ENCODE measurements at regions not wholly inside any gene's neighbourhood (a gene's known extent, or its start where the extent isn't known, plus 50 kb on each side); places are given as distances from the start of the nearest gene placed in this dataset.

DNA sequence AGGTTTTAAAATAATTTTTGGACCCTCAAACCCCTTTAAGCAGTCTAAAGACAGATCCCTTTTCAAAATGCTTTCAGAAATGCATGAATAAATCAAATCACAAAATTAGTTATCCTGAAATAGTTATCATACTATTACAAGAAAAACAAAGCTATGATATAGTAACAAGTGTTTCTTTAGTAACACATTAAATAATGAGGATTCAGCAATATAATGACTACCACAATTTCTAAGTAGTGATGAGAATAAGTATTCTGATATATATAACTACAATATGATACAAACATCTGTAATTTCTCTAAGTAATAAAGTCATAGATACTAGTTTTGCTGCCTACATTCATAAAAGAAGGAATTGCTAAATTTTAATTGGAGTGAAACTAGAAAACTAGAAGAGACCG lies 53.0 kb upstream of the TMEM168 start:
- H3K27ac ChIP-seq (replicated peaks): no peak overlapping the region
- no peak overlapping the region for H3K4me3 ChIP-seq (replicated peaks; ENCODE audit: insufficient read depth, low read length)
- DNase-seq (ENCODE audit: low read depth in 1 of 2, low spot score in 1 of 2): no peak
- TF ChIP-seq CTCF (IDR thresholded peaks at IDR 0.05; ENCODE audit: insufficient read depth, low read length): no peak
- TF ChIP-seq SPI1 (IDR thresholded peaks at IDR 0.05; ENCODE audit: borderline replicate concordance, low read depth): no peak
- no peak for TF ChIP-seq POLR2AphosphoS5 (IDR thresholded peaks at IDR 0.05; ENCODE audit: low read depth)
- TF ChIP-seq REST (IDR thresholded peaks at IDR 0.05; ENCODE audit: insufficient replicate concordance, low read depth): no peak
- TF ChIP-seq GABPA (IDR thresholded peaks at IDR 0.05; ENCODE audit: low read depth): no peak
- H3K27me3 ChIP-seq (ENCODE audit: insufficient read depth, poor library complexity, severe bottlenecking): no peaks in the 10 kb centered on the region
